ENCODE measurements at regions not wholly inside any gene's neighbourhood (a gene's known extent, or its start where the extent isn't known, plus 50 kb on each side); places are given as distances from the start of the nearest gene placed in this dataset.

GRCh38 chr14:89628521-89628920 lies 211.5 kb upstream of the FOXN3 start:
- TF ChIP-seq PYGO2 (tag; IDR thresholded peaks at IDR 0.05): no peak
- TF ChIP-seq POLR3G (IDR thresholded peaks at IDR 0.05; ENCODE audit: extremely low read depth, insufficient read length, insufficient replicate concordance): no peak
- TF ChIP-seq PREB (CRISPR knock-in tag; IDR thresholded peaks at IDR 0.05): no peak
- TF ChIP-seq CTCF (IDR thresholded peaks at IDR 0.05 in 2 of 3, conservative IDR thresholded peaks at IDR 0.05 in 1 of 3; ENCODE audit: insufficient read depth in 2 of 3, low read depth in 1 of 3, low read length in 3 of 3): no peak
- no peak for TF ChIP-seq MLX (CRISPR knock-in tag; conservative IDR thresholded peaks at IDR 0.05)
- no peak for TF ChIP-seq CHD2 (IDR thresholded peaks at IDR 0.05; ENCODE audit: low read depth, low read length)
- TF ChIP-seq ZBTB40 (IDR thresholded peaks at IDR 0.05): no peak
- TF ChIP-seq ZBTB40 (CRISPR knock-in tag; IDR thresholded peaks at IDR 0.05): no peak
- TF ChIP-seq ATF3 (IDR thresholded peaks at IDR 0.05): no peak
- no peak for TF ChIP-seq ATF3 (CRISPR knock-in tag; conservative IDR thresholded peaks at IDR 0.05)
- no peak for TF ChIP-seq EZH2 (IDR thresholded peaks at IDR 0.05; ENCODE audit: borderline replicate concordance, low read depth, low read length)
- no peak for TF ChIP-seq NFE2L1 (tag; IDR thresholded peaks at IDR 0.05; ENCODE audit: borderline replicate concordance, low read depth)
- TF ChIP-seq ARID4B (CRISPR knock-in tag; IDR thresholded peaks at IDR 0.05): no peak
- TF ChIP-seq MAFG (tag; conservative IDR thresholded peaks at IDR 0.05): no peak
- no peak for TF ChIP-seq L3MBTL2 (IDR thresholded peaks at IDR 0.05)
